Smooth muscle cell (in vitro differentiated cells): ENCODE measurements at regions not wholly inside any gene's neighbourhood (a gene's known extent, or its start where the extent isn't known, plus 50 kb on each side); places are given as distances from the start of the nearest gene placed in this dataset.

ENCODE experiments used
- DNase-seq: peaks from one replicate; lab custom pipeline; 2025; ENCODE audit not compliant: unreplicated experiment; lab: John Stamatoyannopoulos, UW
- H2AFZ ChIP-seq: fragments of 200-600 bp; sonication (generic); 2 replicates; pipeline ENCODE4 v1.6.0; 2016; ENCODE audit warnings: antibody characterized with exemption, low read depth, mild to moderate bottlenecking
- H3F3A ChIP-seq: fragments of 200-600 bp; sonication (generic); 2 replicates; pipeline ENCODE4 v1.6.0; 2017; ENCODE audit warnings: antibody characterized with exemption, low read depth
- H3K27ac ChIP-seq: fragments of 200-600 bp; sonication (generic); 2 replicates; pipeline ENCODE4 v1.5.1; 2016; ENCODE audit warnings: low read depth, mild to moderate bottlenecking
- H3K27me3 ChIP-seq: fragments of 200-600 bp; sonication (generic); 2 replicates; pipeline ENCODE4 v1.6.1; 2016; ENCODE audit warnings: low read depth, mild to moderate bottlenecking
- H3K36me3 ChIP-seq: fragments of 200-600 bp; sonication (generic); 2 replicates; pipeline ENCODE4 v1.5.1; 2016; ENCODE audit warnings: low read depth
- H3K4me1 ChIP-seq: fragments of 200-600 bp; sonication (generic); 2 replicates; pipeline ENCODE4 v1.5.1; 2016; ENCODE audit warnings: low read depth
- H3K4me2 ChIP-seq: fragments of 200-600 bp; sonication (generic); 2 replicates; pipeline ENCODE4 v1.6.0; 2016; ENCODE audit warnings: mild to moderate bottlenecking
- H3K4me3 ChIP-seq: fragments of 200-600 bp; sonication (generic); 2 replicates; pipeline ENCODE4 v1.5.1; 2016; ENCODE audit warnings: mild to moderate bottlenecking
- H3K79me2 ChIP-seq: fragments of 200-600 bp; sonication (generic); 2 replicates; pipeline ENCODE4 v1.6.0; 2016; ENCODE audit warnings: low read depth, mild to moderate bottlenecking
- H3K9ac ChIP-seq: fragments of 200-600 bp; sonication (generic); 2 replicates; pipeline ENCODE4 v1.6.0; 2016; ENCODE audit warnings: low read depth
- H3K9me3 ChIP-seq: fragments of 200-600 bp; sonication (generic); replicated peaks from 2 replicates; pipeline ENCODE4 v1.5.1; 2016; ENCODE audit warnings: low read depth
- H4K20me1 ChIP-seq: fragments of 200-600 bp; sonication (generic); 2 replicates; pipeline ENCODE4 v1.6.0; 2016; ENCODE audit warnings: low read depth
- WGBS: methylation state at CpG from one replicate; pipeline ENCODE4 v1.1.7; 2016; ENCODE audit warnings: low lambda C conversion rate; 5-methylcytosine and 5-hydroxymethylcytosine counted together
- TF ChIP-seq, protein P1 (sequence below): fragments of 200-600 bp; sonication (generic); IDR thresholded peaks from 2 replicates; pipeline ENCODE4 v1.5.1; 2017; ENCODE audit warnings: borderline replicate concordance, mild to moderate bottlenecking, antibody characterized with exemption; ENCODE audit not compliant: insufficient read depth, poor library complexity, severe bottlenecking

DNA sequence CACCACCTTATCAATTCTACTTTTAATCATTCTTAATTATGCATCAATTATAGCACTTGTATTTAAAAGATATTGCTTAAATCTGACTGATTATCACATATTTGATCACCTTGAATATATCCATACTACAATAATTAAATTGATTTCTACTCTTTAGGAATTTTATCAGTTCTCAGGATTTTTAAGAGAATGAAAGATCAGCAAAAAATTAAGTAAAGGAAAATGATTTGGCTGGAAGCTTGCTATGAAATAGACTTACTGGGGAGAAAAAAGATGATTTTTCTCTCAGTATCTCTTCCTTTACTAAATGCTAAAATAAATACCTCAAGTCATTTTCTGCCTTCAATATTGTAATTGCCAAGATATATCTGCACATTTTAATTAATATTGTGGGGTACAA lies 848.6 kb downstream of the LTN1 start:
- H3K9me3 ChIP-seq = no peaks in the 10 kb centered on the region
- H3F3A ChIP-seq = no peaks in the 10 kb centered on the region
- no peaks in the 10 kb centered on the region for H3K27me3 ChIP-seq
- no peak overlapping the region for H3K27ac ChIP-seq
- no peaks in the 10 kb centered on the region for H4K20me1 ChIP-seq
- TF ChIP-seq, protein P1, sequence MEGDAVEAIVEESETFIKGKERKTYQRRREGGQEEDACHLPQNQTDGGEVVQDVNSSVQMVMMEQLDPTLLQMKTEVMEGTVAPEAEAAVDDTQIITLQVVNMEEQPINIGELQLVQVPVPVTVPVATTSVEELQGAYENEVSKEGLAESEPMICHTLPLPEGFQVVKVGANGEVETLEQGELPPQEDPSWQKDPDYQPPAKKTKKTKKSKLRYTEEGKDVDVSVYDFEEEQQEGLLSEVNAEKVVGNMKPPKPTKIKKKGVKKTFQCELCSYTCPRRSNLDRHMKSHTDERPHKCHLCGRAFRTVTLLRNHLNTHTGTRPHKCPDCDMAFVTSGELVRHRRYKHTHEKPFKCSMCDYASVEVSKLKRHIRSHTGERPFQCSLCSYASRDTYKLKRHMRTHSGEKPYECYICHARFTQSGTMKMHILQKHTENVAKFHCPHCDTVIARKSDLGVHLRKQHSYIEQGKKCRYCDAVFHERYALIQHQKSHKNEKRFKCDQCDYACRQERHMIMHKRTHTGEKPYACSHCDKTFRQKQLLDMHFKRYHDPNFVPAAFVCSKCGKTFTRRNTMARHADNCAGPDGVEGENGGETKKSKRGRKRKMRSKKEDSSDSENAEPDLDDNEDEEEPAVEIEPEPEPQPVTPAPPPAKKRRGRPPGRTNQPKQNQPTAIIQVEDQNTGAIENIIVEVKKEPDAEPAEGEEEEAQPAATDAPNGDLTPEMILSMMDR = no peak
- no peaks in the 10 kb centered on the region for H3K36me3 ChIP-seq
- H3K4me1 ChIP-seq = no peaks in the 10 kb centered on the region
- no peak overlapping the region for H3K4me3 ChIP-seq
- DNase-seq = no peak
- H2AFZ ChIP-seq = no peak overlapping the region
- H3K9ac ChIP-seq = no peak overlapping the region
- H3K79me2 ChIP-seq = no peaks in the 10 kb centered on the region
- no peak overlapping the region for H3K4me2 ChIP-seq

DNA sequence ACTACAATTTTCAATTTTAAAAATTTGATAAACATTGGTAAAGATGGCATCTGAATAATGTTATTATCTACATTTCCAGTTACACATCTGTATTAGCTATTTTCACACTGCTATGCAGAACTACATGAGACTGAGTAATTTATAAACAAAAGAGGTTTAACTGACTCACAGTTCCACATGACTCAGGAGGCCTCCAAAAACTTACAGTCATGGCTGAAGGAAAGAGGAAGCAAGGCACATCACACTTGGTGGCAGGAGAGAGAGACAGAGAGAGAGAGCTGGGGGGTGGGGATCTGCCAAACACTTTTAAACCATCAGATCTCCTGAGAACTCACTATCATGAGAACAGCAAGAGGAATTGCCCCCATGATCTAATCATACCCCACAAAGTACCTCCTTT lies 850.0 kb downstream of the LTN1 start:
- no peaks in the 10 kb centered on the region for H4K20me1 ChIP-seq
- peak overlapping the region; percentile 3 for H3K4me2 ChIP-seq
- no peaks in the 10 kb centered on the region for H3K36me3 ChIP-seq
- no peaks in the 10 kb centered on the region for H3K27me3 ChIP-seq
- no peaks in the 10 kb centered on the region for H3K79me2 ChIP-seq
- DNase-seq = no peak
- no peak overlapping the region for H3K4me3 ChIP-seq
- TF ChIP-seq, protein P1 = no peak
- H3F3A ChIP-seq = no peaks in the 10 kb centered on the region
- peak overlapping the region; percentile 31 for H2AFZ ChIP-seq
- H3K27ac ChIP-seq = peak overlapping the region; percentile 53
- peak overlapping the region; percentile 6 for H3K9ac ChIP-seq
- H3K9me3 ChIP-seq = no peaks in the 10 kb centered on the region
- no peaks in the 10 kb centered on the region for H3K4me1 ChIP-seq

DNA sequence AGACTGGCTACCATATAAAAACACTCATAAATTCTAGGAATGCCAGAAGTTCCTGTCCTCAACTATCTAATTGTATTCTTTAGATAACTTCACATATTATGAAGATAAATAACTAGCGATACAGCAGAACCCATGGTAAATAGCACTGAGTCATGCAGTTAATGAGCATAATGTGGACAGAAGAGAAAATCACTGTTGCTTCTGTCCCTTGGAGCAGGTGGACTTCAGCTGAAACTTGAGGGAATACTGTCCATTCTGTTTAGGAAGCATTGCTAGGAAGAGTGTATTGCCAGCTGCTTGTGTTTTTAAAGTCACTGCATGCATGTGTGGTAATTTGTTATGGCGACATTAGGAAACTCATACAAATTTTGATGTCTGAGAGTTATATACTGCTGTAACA lies 854.4 kb downstream of the LTN1 start:
- no peak for DNase-seq
- Histone ChIP-seq H3K79me2 (no peaks in the 10 kb centered on the region), H4K20me1 (no peaks in the 10 kb centered on the region), H3K27me3 (no peaks in the 10 kb centered on the region), H3K27ac (no peak overlapping the region), H2AFZ (no peak overlapping the region), H3K36me3 (no peaks in the 10 kb centered on the region), H3K4me1 (no peaks in the 10 kb centered on the region), H3K4me3 (no peak overlapping the region), H3K9me3 (no peaks in the 10 kb centered on the region), H3K4me2 (no peak overlapping the region), H3K9ac (no peak overlapping the region), H3F3A (no peaks in the 10 kb centered on the region)
- WGBS = 65% methylated on average over 2 of the region's 2 CpGs
- TF ChIP-seq, protein P1 = no peak

DNA sequence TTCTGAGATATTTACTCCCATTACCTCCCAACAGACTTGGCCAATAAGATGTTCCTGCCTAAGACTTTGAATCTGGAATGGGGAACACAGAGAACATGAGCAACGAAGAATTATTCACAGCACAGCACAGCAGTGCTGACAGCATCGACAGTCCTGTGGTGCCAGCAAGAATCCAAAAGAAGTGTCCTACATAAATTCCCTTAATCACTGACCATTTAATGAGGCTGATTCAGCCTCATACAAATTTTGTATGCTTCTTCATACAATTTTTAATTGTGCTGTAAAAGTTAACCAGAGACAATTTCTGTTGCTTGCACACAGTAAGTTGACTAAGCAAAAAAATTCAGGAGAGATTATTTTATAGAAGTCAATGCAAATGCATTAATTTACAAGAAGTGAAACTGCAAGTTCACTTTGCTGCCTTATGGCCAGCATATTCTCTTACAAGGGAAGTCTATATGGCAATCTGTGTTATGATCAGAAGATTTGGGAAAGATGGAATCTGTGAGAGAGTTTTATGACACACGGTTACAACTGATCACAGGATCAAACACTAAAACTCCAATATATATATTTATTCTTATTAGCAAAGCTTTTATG lies 855.9 kb downstream of the LTN1 start:
- Histone ChIP-seq H3K4me2 (peak overlapping the region; percentile 13), H2AFZ (peak overlapping the region; percentile 63), H3K4me3 (no peak overlapping the region), H3K27ac (peak overlapping the region; percentile 18), H3K79me2 (no peaks in the 10 kb centered on the region), H3K4me1 (no peaks in the 10 kb centered on the region), H3F3A (no peaks in the 10 kb centered on the region), H3K9ac (no peak overlapping the region), H3K9me3 (no peaks in the 10 kb centered on the region), H4K20me1 (no peaks in the 10 kb centered on the region), H3K36me3 (no peaks in the 10 kb centered on the region), H3K27me3 (no peaks in the 10 kb centered on the region)
- no peak for DNase-seq
- TF ChIP-seq, protein P1 = no peak
- 50% methylated on average over 3 of the region's 3 CpGs for WGBS
